ENCODE measurements at regions not wholly inside any gene's neighbourhood (a gene's known extent, or its start where the extent isn't known, plus 50 kb on each side); places are given as distances from the start of the nearest gene placed in this dataset.
A peak's percentile ranks its signal among the peaks of the same experiment; 100 is the strongest.

GRCh38 chr3:166446986-166447385 is 609.8 kb upstream of the BCHE start:
- Histone ChIP-seq H3K23ac (ENCODE audit: low read depth, low read length, poor library complexity) (no peak overlapping the region), H3K9ac (ENCODE audit: low read depth, low read length, poor library complexity) (no peak overlapping the region), H3K36me3 (replicated peaks in 1 of 2; ENCODE audit: control insufficient read depth in 2 of 2, insufficient read depth in 2 of 2, low read length in 2 of 2) (no peaks in the 10 kb centered on the region), H3K4me3 (ENCODE audit: low read length in 2 of 2) (no peak overlapping the region), H3K14ac (ENCODE audit: low read length) (no peak overlapping the region), H2AFZ (ENCODE audit: low read length) (no peak overlapping the region), H4K8ac (ENCODE audit: low read depth, low read length) (no peak overlapping the region), H3K18ac (ENCODE audit: low read length) (no peak overlapping the region), H3K4me2 (ENCODE audit: insufficient read depth, low read length, poor library complexity, severe bottlenecking) (no peak overlapping the region), H2BK12ac (ENCODE audit: low read length) (no peak overlapping the region), H3K79me1 (ENCODE audit: low read depth, low read length) (no peaks in the 10 kb centered on the region), H2BK5ac (ENCODE audit: low read length) (no peak overlapping the region), H3K27ac (replicated peaks; ENCODE audit: low read length) (no peak overlapping the region), H3K4ac (ENCODE audit: low read length) (no peak overlapping the region), H3K9me3 (replicated peaks in 1 of 2; ENCODE audit: control insufficient read depth in 2 of 2, insufficient read depth in 1 of 2, low read depth in 1 of 2, low read length in 2 of 2) (no peaks in the 10 kb centered on the region), H3K27me3 (ENCODE audit: control insufficient read depth in 3 of 3, insufficient read depth in 3 of 3, low read depth in 1 of 3, low read length in 3 of 3) (no peaks in the 10 kb centered on the region), H2AK5ac (ENCODE audit: low read depth, low read length) (no peak overlapping the region), H4K91ac (ENCODE audit: low read depth, low read length, poor library complexity) (no peak overlapping the region), H2BK120ac (ENCODE audit: low read depth, low read length) (no peak overlapping the region), H2BK15ac (ENCODE audit: low read length) (no peak overlapping the region), H3K4me1 (ENCODE audit: control insufficient read depth in 2 of 2, insufficient read depth in 1 of 2, low read depth in 1 of 2, low read length in 2 of 2) (no peaks in the 10 kb centered on the region)
- DNase-seq (ENCODE audit: low spot score) = no peak
- whole genome bisulfite sequencing, 2 donors (ENCODE audit: extremely low coverage in 2 of 2, insufficient read length in 2 of 2, insufficient replicate concordance in 1 of 2) = no CpG with 5 or more reads among the region's 3 CpGs

GRCh38 chr3:166446291-166446690 is 609.1 kb upstream of the BCHE start:
- no peak overlapping the region for H3K14ac ChIP-seq (ENCODE audit: low read length)
- H3K4me3 ChIP-seq (ENCODE audit: low read length in 2 of 2) = no peak overlapping the region
- no peak overlapping the region for H3K9ac ChIP-seq (ENCODE audit: low read depth, low read length, poor library complexity)
- no peak overlapping the region for H3K4me2 ChIP-seq (ENCODE audit: insufficient read depth, low read length, poor library complexity, severe bottlenecking)
- no peak overlapping the region for H3K27ac ChIP-seq (replicated peaks; ENCODE audit: low read length)
- H3K79me1 ChIP-seq (ENCODE audit: low read depth, low read length) = no peaks in the 10 kb centered on the region
- H3K4ac ChIP-seq (ENCODE audit: low read length) = no peak overlapping the region
- H4K8ac ChIP-seq (ENCODE audit: low read depth, low read length) = no peak overlapping the region
- H2AFZ ChIP-seq (ENCODE audit: low read length) = no peak overlapping the region
- no peaks in the 10 kb centered on the region for H3K36me3 ChIP-seq (replicated peaks in 1 of 2; ENCODE audit: control insufficient read depth in 2 of 2, insufficient read depth in 2 of 2, low read length in 2 of 2)
- H3K9me3 ChIP-seq (replicated peaks in 1 of 2; ENCODE audit: control insufficient read depth in 2 of 2, insufficient read depth in 1 of 2, low read depth in 1 of 2, low read length in 2 of 2) = no peaks in the 10 kb centered on the region
- no peak for DNase-seq (ENCODE audit: low spot score)
- H2BK12ac ChIP-seq (ENCODE audit: low read length) = no peak overlapping the region
- no peaks in the 10 kb centered on the region for H3K27me3 ChIP-seq (ENCODE audit: control insufficient read depth in 3 of 3, insufficient read depth in 3 of 3, low read depth in 1 of 3, low read length in 3 of 3)
- no peak overlapping the region for H2BK5ac ChIP-seq (ENCODE audit: low read length)
- H4K91ac ChIP-seq (ENCODE audit: low read depth, low read length, poor library complexity) = no peak overlapping the region
- no peak overlapping the region for H2AK5ac ChIP-seq (ENCODE audit: low read depth, low read length)
- H3K4me1 ChIP-seq (ENCODE audit: control insufficient read depth in 2 of 2, insufficient read depth in 1 of 2, low read depth in 1 of 2, low read length in 2 of 2) = no peaks in the 10 kb centered on the region
- H2BK120ac ChIP-seq (ENCODE audit: low read depth, low read length) = no peak overlapping the region
- H2BK15ac ChIP-seq (ENCODE audit: low read length) = no peak overlapping the region
- no peak overlapping the region for H3K18ac ChIP-seq (ENCODE audit: low read length)
- H3K23ac ChIP-seq (ENCODE audit: low read depth, low read length, poor library complexity) = no peak overlapping the region

GRCh38 chr3:166445865-166446264 is 608.6 kb upstream of the BCHE start:
- H2BK15ac ChIP-seq (ENCODE audit: low read length) = no peak overlapping the region
- no peaks in the 10 kb centered on the region for H3K36me3 ChIP-seq (replicated peaks in 1 of 2; ENCODE audit: control insufficient read depth in 2 of 2, insufficient read depth in 2 of 2, low read length in 2 of 2)
- no peak overlapping the region for H2AK5ac ChIP-seq (ENCODE audit: low read depth, low read length)

GRCh38 chr3:166444756-166445155 is 607.5 kb upstream of the BCHE start:
- H3K9me3 ChIP-seq (replicated peaks in 1 of 2; ENCODE audit: control insufficient read depth in 2 of 2, insufficient read depth in 1 of 2, low read depth in 1 of 2, low read length in 2 of 2) = no peaks in the 10 kb centered on the region
- H3K4me1 ChIP-seq (ENCODE audit: control insufficient read depth in 2 of 2, insufficient read depth in 1 of 2, low read depth in 1 of 2, low read length in 2 of 2) = no peaks in the 10 kb centered on the region
- no peaks in the 10 kb centered on the region for H3K36me3 ChIP-seq (replicated peaks in 1 of 2; ENCODE audit: control insufficient read depth in 2 of 2, insufficient read depth in 2 of 2, low read length in 2 of 2)
- no peak overlapping the region for H4K8ac ChIP-seq (ENCODE audit: low read depth, low read length)
- no peak overlapping the region for H2AK5ac ChIP-seq (ENCODE audit: low read depth, low read length)
- no peaks in the 10 kb centered on the region for H3K79me1 ChIP-seq (ENCODE audit: low read depth, low read length)
- no peak overlapping the region for H2BK5ac ChIP-seq (ENCODE audit: low read length)
- H4K91ac ChIP-seq (ENCODE audit: low read depth, low read length, poor library complexity) = no peak overlapping the region
- H3K23ac ChIP-seq (ENCODE audit: low read depth, low read length, poor library complexity) = no peak overlapping the region
- no peak overlapping the region for H2BK12ac ChIP-seq (ENCODE audit: low read length)
- no peak overlapping the region for H3K4ac ChIP-seq (ENCODE audit: low read length)
- no peak overlapping the region for H3K9ac ChIP-seq (ENCODE audit: low read depth, low read length, poor library complexity)
- H3K18ac ChIP-seq (ENCODE audit: low read length) = peak overlapping the region; percentile 55
- H2BK120ac ChIP-seq (ENCODE audit: low read depth, low read length) = no peak overlapping the region
- no peak overlapping the region for H3K14ac ChIP-seq (ENCODE audit: low read length)
- H2AFZ ChIP-seq (ENCODE audit: low read length) = peak overlapping the region; percentile 71
- no peak overlapping the region for H3K27ac ChIP-seq (replicated peaks; ENCODE audit: low read length)
- H3K4me2 ChIP-seq (ENCODE audit: insufficient read depth, low read length, poor library complexity, severe bottlenecking) = no peak overlapping the region
- no peak overlapping the region for H3K4me3 ChIP-seq (ENCODE audit: low read length in 2 of 2)
- WGBS, 2 donors (ENCODE audit: extremely low coverage in 2 of 2, insufficient read length in 2 of 2, insufficient replicate concordance in 1 of 2) = no CpG with 5 or more reads among the region's 9 CpGs
- H3K27me3 ChIP-seq (ENCODE audit: control insufficient read depth in 3 of 3, insufficient read depth in 3 of 3, low read depth in 1 of 3, low read length in 3 of 3) = no peaks in the 10 kb centered on the region
- H2BK15ac ChIP-seq (ENCODE audit: low read length) = no peak overlapping the region
- no peak for DNase-seq (ENCODE audit: low spot score)

More at GRCh38 chr3:166445865-166446264, 608.6 kb upstream of the BCHE start:
- no peak overlapping the region for H3K18ac ChIP-seq (ENCODE audit: low read length)
- no peaks in the 10 kb centered on the region for H3K79me1 ChIP-seq (ENCODE audit: low read depth, low read length)
- H4K91ac ChIP-seq (ENCODE audit: low read depth, low read length, poor library complexity) = no peak overlapping the region
- H3K4me1 ChIP-seq (ENCODE audit: control insufficient read depth in 2 of 2, insufficient read depth in 1 of 2, low read depth in 1 of 2, low read length in 2 of 2) = no peaks in the 10 kb centered on the region
- H3K4me2 ChIP-seq (ENCODE audit: insufficient read depth, low read length, poor library complexity, severe bottlenecking) = no peak overlapping the region
- no peak overlapping the region for H3K4me3 ChIP-seq (ENCODE audit: low read length in 2 of 2)
- H2AFZ ChIP-seq (ENCODE audit: low read length) = no peak overlapping the region
- no peak overlapping the region for H4K8ac ChIP-seq (ENCODE audit: low read depth, low read length)
- no peak overlapping the region for H3K27ac ChIP-seq (replicated peaks; ENCODE audit: low read length)
- no peak overlapping the region for H2BK12ac ChIP-seq (ENCODE audit: low read length)
- no peak overlapping the region for H2BK5ac ChIP-seq (ENCODE audit: low read length)
- H2BK120ac ChIP-seq (ENCODE audit: low read depth, low read length) = no peak overlapping the region
- H3K14ac ChIP-seq (ENCODE audit: low read length) = no peak overlapping the region
- H3K23ac ChIP-seq (ENCODE audit: low read depth, low read length, poor library complexity) = no peak overlapping the region
- H3K4ac ChIP-seq (ENCODE audit: low read length) = no peak overlapping the region
- DNase-seq (ENCODE audit: low spot score) = no peak
- H3K9me3 ChIP-seq (replicated peaks in 1 of 2; ENCODE audit: control insufficient read depth in 2 of 2, insufficient read depth in 1 of 2, low read depth in 1 of 2, low read length in 2 of 2) = no peaks in the 10 kb centered on the region
- no peaks in the 10 kb centered on the region for H3K27me3 ChIP-seq (ENCODE audit: control insufficient read depth in 3 of 3, insufficient read depth in 3 of 3, low read depth in 1 of 3, low read length in 3 of 3)
- no peak overlapping the region for H3K9ac ChIP-seq (ENCODE audit: low read depth, low read length, poor library complexity)
